GM12892 (cell line): ENCODE measurements at regions not wholly inside any gene's neighbourhood (a gene's known extent, or its start where the extent isn't known, plus 50 kb on each side); places are given as distances from the start of the nearest gene placed in this dataset.

Experiments
- POLR2A ChIP-seq: IDR thresholded peaks from 2 replicates; pipeline ENCODE4 v1.6.1; 2011; ENCODE audit warnings: low read depth, low read length, control low read depth
- POLR2AphosphoS5 ChIP-seq: IDR thresholded peaks from 2 replicates; pipeline ENCODE4 v1.6.1; 2011; ENCODE audit warnings: low read depth, low read length, control low read depth

GRCh38 chr20:17797161-17797560 lies 97.4 kb downstream of the BANF2 start:
- TF ChIP-seq POLR2A (no peak), POLR2AphosphoS5 (no peak)
